WERI-Rb-1 (cell line): ENCODE measurements at regions not wholly inside any gene's neighbourhood (a gene's known extent, or its start where the extent isn't known, plus 50 kb on each side); places are given as distances from the start of the nearest gene placed in this dataset.

ENCODE experiments used
- DNase-seq: peaks from one replicate; pipeline ENCODE4 v3.0.0-alpha.2; 2020
- H3K27ac ChIP-seq: fragments of 250-450 bp; sonication (Bioruptor Pico); 2 replicates; pipeline ENCODE4 v1.5.1; 2020; ENCODE audit warnings: mild to moderate bottlenecking, moderate library complexity
- H3K27me3 ChIP-seq: fragments of 250-450 bp; sonication (Bioruptor Pico); 2 replicates; pipeline ENCODE4 v1.5.1; 2021; ENCODE audit warnings: mild to moderate bottlenecking, low read depth, moderate library complexity; ENCODE audit not compliant: insufficient read depth, severe bottlenecking
- H3K36me3 ChIP-seq: fragments of 250-450 bp; sonication (Bioruptor Pico); 2 replicates; pipeline ENCODE4 v1.5.1; 2020; ENCODE audit warnings: mild to moderate bottlenecking, moderate library complexity
- H3K4me3 ChIP-seq: 2 replicates; pipeline ENCODE4 v1.5.1; 2011; ENCODE audit warnings: low read depth, mild to moderate bottlenecking, control low read depth, low read length
- H3K9me3 ChIP-seq: fragments of 250-450 bp; sonication (Bioruptor Pico); 2 replicates; pipeline ENCODE4 v1.5.1; 2021; ENCODE audit warnings: mild to moderate bottlenecking, moderate library complexity; ENCODE audit not compliant: severe bottlenecking
- TF ChIP-seq, protein P1 (sequence below): IDR thresholded peaks from 2 replicates; pipeline ENCODE4 v1.5.1; 2011; ENCODE audit warnings: low read depth, mild to moderate bottlenecking, control low read depth, inconsistent platforms, low read length

DNA sequence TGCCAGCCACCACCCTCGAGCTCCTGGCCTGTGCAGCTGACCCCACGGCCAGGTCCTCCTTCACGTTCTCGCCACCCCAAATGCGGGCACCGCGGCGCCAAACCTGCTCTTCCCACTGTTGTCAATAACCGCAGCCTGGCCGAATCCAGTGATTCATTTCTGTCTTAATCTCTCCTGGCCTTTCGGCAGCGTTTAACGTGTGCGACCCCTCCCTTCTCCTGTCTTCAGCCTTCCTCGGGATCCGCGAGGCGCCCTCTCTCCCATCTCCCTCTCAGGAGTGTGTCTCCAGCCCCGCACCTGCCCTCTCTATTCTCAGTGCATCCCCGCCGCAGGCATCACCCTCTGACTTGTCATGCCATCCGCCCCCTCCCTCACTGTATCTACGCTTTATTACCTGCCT is 91.4 kb downstream of the THBS2 start:
- H3K36me3 ChIP-seq: no peaks in the 10 kb centered on the region
- H3K4me3 ChIP-seq: no peak overlapping the region
- no peaks in the 10 kb centered on the region for H3K27me3 ChIP-seq
- H3K27ac ChIP-seq: no peak overlapping the region
- no peak for DNase-seq
- TF ChIP-seq, protein P1, sequence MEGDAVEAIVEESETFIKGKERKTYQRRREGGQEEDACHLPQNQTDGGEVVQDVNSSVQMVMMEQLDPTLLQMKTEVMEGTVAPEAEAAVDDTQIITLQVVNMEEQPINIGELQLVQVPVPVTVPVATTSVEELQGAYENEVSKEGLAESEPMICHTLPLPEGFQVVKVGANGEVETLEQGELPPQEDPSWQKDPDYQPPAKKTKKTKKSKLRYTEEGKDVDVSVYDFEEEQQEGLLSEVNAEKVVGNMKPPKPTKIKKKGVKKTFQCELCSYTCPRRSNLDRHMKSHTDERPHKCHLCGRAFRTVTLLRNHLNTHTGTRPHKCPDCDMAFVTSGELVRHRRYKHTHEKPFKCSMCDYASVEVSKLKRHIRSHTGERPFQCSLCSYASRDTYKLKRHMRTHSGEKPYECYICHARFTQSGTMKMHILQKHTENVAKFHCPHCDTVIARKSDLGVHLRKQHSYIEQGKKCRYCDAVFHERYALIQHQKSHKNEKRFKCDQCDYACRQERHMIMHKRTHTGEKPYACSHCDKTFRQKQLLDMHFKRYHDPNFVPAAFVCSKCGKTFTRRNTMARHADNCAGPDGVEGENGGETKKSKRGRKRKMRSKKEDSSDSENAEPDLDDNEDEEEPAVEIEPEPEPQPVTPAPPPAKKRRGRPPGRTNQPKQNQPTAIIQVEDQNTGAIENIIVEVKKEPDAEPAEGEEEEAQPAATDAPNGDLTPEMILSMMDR: no peak
- no peaks in the 10 kb centered on the region for H3K9me3 ChIP-seq

DNA sequence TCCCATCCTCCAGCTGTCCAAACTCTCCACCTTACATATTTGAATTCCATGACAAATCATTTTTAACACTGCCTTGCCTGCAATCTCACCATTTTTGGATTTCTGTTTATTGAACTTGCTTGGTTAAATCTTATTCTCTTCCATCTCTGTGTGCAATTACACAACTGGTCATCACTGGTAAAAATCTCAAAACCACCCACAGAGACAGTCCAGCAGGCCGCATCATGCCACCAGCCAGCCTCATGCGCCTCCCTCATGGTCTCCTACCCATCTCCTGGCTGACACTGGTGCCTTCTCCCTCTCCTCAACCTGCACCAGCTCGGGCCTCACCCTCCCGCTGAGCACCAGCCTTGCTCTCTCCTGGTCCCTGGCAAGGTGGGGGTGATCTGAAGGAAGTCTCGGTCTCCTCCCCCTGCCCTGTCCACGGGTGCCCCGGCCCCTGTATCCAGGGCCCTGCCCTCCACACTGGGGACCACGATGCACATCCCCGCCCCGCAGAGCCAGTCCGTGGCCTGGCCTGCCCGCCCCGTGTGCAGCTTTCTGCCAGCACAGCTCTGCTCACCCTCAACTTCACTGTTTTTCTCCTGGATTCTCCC is 92.0 kb downstream of the THBS2 start:
- Histone ChIP-seq H3K27ac (no peak overlapping the region), H3K36me3 (no peaks in the 10 kb centered on the region), H3K9me3 (no peaks in the 10 kb centered on the region), H3K27me3 (no peaks in the 10 kb centered on the region), H3K4me3 (no peak overlapping the region)
- TF ChIP-seq, protein P1: no peak
- DNase-seq: no peak

DNA sequence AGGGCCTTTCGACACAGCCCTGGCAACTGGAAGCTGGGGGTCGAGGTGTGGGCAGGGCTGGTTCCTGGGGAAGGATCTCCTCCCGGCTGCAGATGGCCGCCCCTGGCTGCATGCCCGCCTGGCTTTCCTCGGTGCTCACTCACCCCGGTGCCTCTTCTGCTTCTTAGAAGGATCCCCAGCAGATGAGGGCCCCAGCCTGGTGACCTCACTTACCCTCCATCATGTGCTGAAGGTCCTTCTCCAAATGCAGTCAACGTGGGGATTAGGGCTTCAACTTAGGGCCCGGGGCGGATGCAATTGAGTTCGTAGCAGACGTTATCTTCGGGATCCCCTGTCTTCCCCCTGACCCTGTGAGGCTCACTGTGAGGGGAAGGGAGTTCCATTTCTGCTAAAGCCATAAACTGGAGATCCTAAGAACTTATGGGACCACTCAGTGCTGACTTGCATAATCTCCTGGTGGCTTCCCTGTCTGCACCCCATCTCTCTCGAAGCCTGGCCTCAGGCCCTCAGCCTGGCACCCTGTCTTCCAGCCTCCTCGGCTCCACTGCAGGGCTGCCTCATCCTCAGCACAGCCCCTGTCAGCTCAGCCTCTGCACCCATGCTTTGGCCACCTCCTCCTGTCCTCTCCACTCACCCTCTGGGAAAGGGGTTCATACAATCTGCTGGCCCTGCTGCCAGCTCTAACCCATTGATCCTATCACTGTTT is 92.6 kb downstream of the THBS2 start:
- Histone ChIP-seq H3K27ac (no peak overlapping the region), H3K27me3 (no peaks in the 10 kb centered on the region), H3K9me3 (no peaks in the 10 kb centered on the region), H3K4me3 (no peak overlapping the region), H3K36me3 (no peaks in the 10 kb centered on the region)
- TF ChIP-seq, protein P1: no peak
- DNase-seq: no peak

DNA sequence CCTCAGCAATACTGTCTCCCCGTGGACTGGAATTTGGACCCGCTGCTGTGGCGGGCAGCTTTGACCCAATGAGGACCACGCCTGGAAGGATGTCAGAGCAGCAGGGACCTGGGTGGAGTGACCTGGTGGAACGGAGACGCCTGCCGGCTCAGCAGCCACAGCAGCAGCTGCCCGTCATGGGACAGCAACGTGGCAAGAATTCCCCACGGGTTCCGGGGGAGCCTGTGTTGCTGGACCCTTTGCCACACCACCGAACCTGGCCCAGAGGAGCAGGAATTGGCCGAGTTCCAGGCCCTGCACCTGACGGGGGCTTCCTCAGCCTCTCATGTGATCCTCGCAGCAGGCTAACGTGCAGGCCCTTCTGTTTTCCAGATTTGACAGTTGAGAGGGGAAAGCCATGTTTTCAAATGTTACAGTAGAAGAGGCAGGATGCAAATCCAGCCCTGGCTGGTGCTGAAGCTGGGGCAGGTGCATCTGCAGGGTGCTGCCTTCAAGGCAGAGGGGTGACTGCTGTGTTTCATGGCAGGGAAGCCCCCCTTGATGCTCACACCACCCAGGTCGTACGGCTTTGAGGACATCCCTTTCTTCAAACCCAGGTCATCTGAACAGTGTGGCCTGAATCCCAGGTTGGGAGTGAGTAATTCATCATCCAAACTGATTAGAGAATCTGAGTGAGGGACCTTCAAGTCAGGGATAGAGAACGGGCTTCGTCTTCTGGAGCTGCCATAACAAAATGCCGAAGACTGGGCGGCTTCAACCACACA is 93.4 kb downstream of the THBS2 start:
- no peak for DNase-seq
- Histone ChIP-seq H3K27ac (no peak overlapping the region), H3K9me3 (no peaks in the 10 kb centered on the region), H3K27me3 (no peaks in the 10 kb centered on the region), H3K36me3 (no peaks in the 10 kb centered on the region), H3K4me3 (no peak overlapping the region)
- TF ChIP-seq, protein P1: no peak

DNA sequence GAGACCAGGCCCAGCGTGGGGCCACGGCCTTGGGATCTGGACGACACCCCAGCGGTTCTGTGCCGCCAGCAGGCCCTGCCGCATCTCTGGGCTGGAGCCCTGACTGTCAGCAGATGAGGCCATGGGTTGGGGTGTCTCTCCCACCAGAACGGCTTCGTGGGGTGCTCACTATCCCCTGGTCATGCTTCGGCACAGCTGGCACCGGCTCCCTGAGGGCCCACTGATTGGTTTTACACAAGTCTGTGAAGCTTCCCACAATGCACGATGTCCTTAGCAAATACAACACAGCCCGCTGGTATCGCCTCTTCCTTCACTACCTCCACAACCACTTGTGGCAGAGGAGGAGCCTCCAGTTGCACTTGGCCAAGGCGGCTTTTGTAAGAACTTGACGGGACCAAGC is 94.3 kb downstream of the THBS2 start:
- TF ChIP-seq, protein P1: no peak

More for the DNA sequence above, 94.3 kb downstream of the THBS2 start:
- Histone ChIP-seq H3K36me3 (no peaks in the 10 kb centered on the region), H3K27ac (no peak overlapping the region), H3K27me3 (no peaks in the 10 kb centered on the region), H3K9me3 (no peaks in the 10 kb centered on the region), H3K4me3 (no peak overlapping the region)
- no peak for DNase-seq
